Stimulated activated CD4-positive, alpha-beta T cell treated with anti-CD3 and anti-CD28 coated beads, Interleukin-2, amount 100 ng/mL, for 4 hours (primary cell): ENCODE measurements at regions not wholly inside any gene's neighbourhood (a gene's known extent, or its start where the extent isn't known, plus 50 kb on each side); places are given as distances from the start of the nearest gene placed in this dataset.

Experiments used
- DNase-seq: peaks from one replicate; pipeline ENCODE4 v3.0.0-alpha.2; 2020; ENCODE audit warnings: low read depth

- DNase-seq: no peak
These were observed 80.7 kb upstream of the MAFB start for GRCh38 chr20:40769677-40770285.

- no peak for DNase-seq
These were observed 81.7 kb upstream of the MAFB start for GRCh38 chr20:40770564-40771307.

GRCh38 chr20:40771308-40771610, 82.2 kb upstream of the MAFB start:
- DNase-seq: no peak

GRCh38 chr20:40771848-40772511, 82.9 kb upstream of the MAFB start:
- DNase-seq: no peak

GRCh38 chr20:40773376-40773775, 84.3 kb upstream of the MAFB start:
- DNase-seq: no peak

- no peak for DNase-seq
These were observed 85.2 kb upstream of the MAFB start for GRCh38 chr20:40774252-40774651.

- DNase-seq: no peak
These were observed 86.6 kb upstream of the MAFB start for GRCh38 chr20:40775561-40776146.

GRCh38 chr20:40776466-40777457, 87.7 kb upstream of the MAFB start:
- DNase-seq: no peak

- no peak for DNase-seq
These were observed 88.6 kb upstream of the MAFB start for GRCh38 chr20:40777653-40778052.

- no peak for DNase-seq
These were observed 90.0 kb upstream of the MAFB start for GRCh38 chr20:40778894-40779496.

- DNase-seq: no peak
These were observed 92.4 kb upstream of the MAFB start for GRCh38 chr20:40781327-40782042.

- no peak for DNase-seq
These were observed 93.0 kb upstream of the MAFB start for GRCh38 chr20:40782043-40782368.

GRCh38 chr20:40785346-40785745, 96.3 kb upstream of the MAFB start:
- DNase-seq: no peak

GRCh38 chr20:40786336-40786735, 97.3 kb upstream of the MAFB start:
- no peak for DNase-seq

GRCh38 chr20:40787941-40788340, 98.9 kb upstream of the MAFB start:
- DNase-seq: no peak

GRCh38 chr20:40797425-40797824, 108.4 kb upstream of the MAFB start:
- DNase-seq: no peak

- DNase-seq: no peak
These were observed 109.0 kb upstream of the MAFB start for GRCh38 chr20:40798066-40798465.

- no peak for DNase-seq
These were observed 113.8 kb upstream of the MAFB start for GRCh38 chr20:40802886-40803285.

GRCh38 chr20:40803381-40803780, 114.3 kb upstream of the MAFB start:
- DNase-seq: no peak

- DNase-seq: no peak
These were observed 116.6 kb upstream of the MAFB start for GRCh38 chr20:40805592-40805991.
